H1 (cell line): ENCODE measurements at regions not wholly inside any gene's neighbourhood (a gene's known extent, or its start where the extent isn't known, plus 50 kb on each side); places are given as distances from the start of the nearest gene placed in this dataset.

ENCODE experiments used
- CTCF ChIA-PET: fragments of 300-600 bp; sonication (Branson Sonifier 250); formaldehyde crosslinking; loops from one replicate; lab custom pipeline; 2021; ENCODE audit not compliant: partially characterized antibody; lab: Charles Lee
- POLR2A ChIA-PET: fragments of 300-600 bp; sonication (Branson Sonifier 250); formaldehyde crosslinking; loops from one replicate; lab custom pipeline; 2021; ENCODE audit warnings: inconsistent platforms; ENCODE audit not compliant: partially characterized antibody; lab: Charles Lee
- DNase-seq, 2 experiments: peaks; one replicate each; pipeline versions ENCODE4 v3.0.0 to v3.0.0-alpha.2; 2010 to 2022; ENCODE audit warnings: low spot score in 2 of 2, low read depth in 1 of 2, mixed read lengths in 1 of 2
- FAIRE-seq: peaks from 2 replicates; lab custom pipeline; 2011; peaks lifted over from hg19 to GRCh38; lab: Jason Lieb, UNC
- H2AFZ ChIP-seq: 2 replicates; pipeline ENCODE4 v1.8.1; 2012; ENCODE audit warnings: low read length, inconsistent platforms
- H2AK5ac ChIP-seq: 2 replicates; pipeline ENCODE4 v1.6.1; 2013; ENCODE audit warnings: low read depth, low read length
- H2BK120ac ChIP-seq: replicated peaks from 2 replicates; pipeline ENCODE3; 2013; ENCODE audit warnings: low read depth, low read length, inconsistent platforms
- H2BK12ac ChIP-seq: 2 replicates; pipeline ENCODE4 v1.6.1; 2013; ENCODE audit warnings: low read depth, low read length
- H2BK15ac ChIP-seq: 2 replicates; pipeline ENCODE4 v1.6.1; 2013; ENCODE audit warnings: low read length
- H2BK20ac ChIP-seq: 2 replicates; pipeline ENCODE4 v1.6.1; 2013; ENCODE audit warnings: low read length
- H2BK5ac ChIP-seq: 2 replicates; pipeline ENCODE4 v1.6.1; 2013; ENCODE audit warnings: low read depth, low read length
- H3K14ac ChIP-seq: 2 replicates; pipeline ENCODE4 v1.6.1; 2013; ENCODE audit warnings: inconsistent platforms; ENCODE audit not compliant: insufficient read length
- H3K18ac ChIP-seq: 2 replicates; pipeline ENCODE4 v1.6.1; 2013; ENCODE audit warnings: low read length; ENCODE audit errors: extremely low read depth
- H3K23ac ChIP-seq: 2 replicates; pipeline ENCODE4 v1.6.1; 2013; ENCODE audit warnings: inconsistent platforms; ENCODE audit not compliant: insufficient read length
- H3K23me2 ChIP-seq: 2 replicates; pipeline ENCODE4 v1.6.1; 2013; ENCODE audit warnings: low read depth, low read length
- H3K27ac ChIP-seq: 2 replicates; pipeline ENCODE4 v1.6.1; 2011; ENCODE audit warnings: low read depth, low read length, inconsistent platforms
- H3K27me3 ChIP-seq, 4 experiments: replicated peaks in 1 of 4; 1 replicate in 1 of 4; 2 replicates in 3 of 4; pipeline versions ENCODE4 v1.6.1 to v1.8.1; 2011 to 2013; ENCODE audit warnings: low read length in 3 of 4, mild to moderate bottlenecking in 3 of 4, inconsistent platforms in 2 of 4, mixed read lengths in 2 of 4, moderate library complexity in 1 of 4; ENCODE audit not compliant: control insufficient read depth in 3 of 4, insufficient read depth in 3 of 4; ENCODE audit errors: extremely low read depth in 1 of 4
- H3K36me3 ChIP-seq, 4 experiments: 2 replicates each; pipeline versions ENCODE4 v1.6.1 to v1.8.1; 2011 to 2013; ENCODE audit warnings: mild to moderate bottlenecking in 4 of 4, low read length in 3 of 4, moderate library complexity in 2 of 4, control low read depth in 1 of 4, inconsistent platforms in 1 of 4; ENCODE audit not compliant: insufficient read depth in 4 of 4, control insufficient read depth in 2 of 4
- H3K4ac ChIP-seq: replicated peaks from 2 replicates; pipeline ENCODE3; 2013; ENCODE audit warnings: low read length, low read depth, mixed read lengths, inconsistent platforms; ENCODE audit not compliant: insufficient read length
- H3K4me1 ChIP-seq, 4 experiments: replicated peaks in 1 of 4; 1 replicate in 1 of 4; 2 replicates in 3 of 4; pipeline versions ENCODE4 v1.6.1 to v1.8.1; 2011 to 2013; ENCODE audit warnings: low read length in 3 of 4, inconsistent platforms in 2 of 4, mixed read lengths in 1 of 4; ENCODE audit not compliant: insufficient read depth in 4 of 4, control insufficient read depth in 3 of 4
- H3K4me2 ChIP-seq, 2 experiments: 2 replicates each; pipeline versions ENCODE4 v1.6.1 to v1.8.1; 2011 to 2013; ENCODE audit warnings: low read depth in 2 of 2, low read length in 2 of 2, control low read depth in 1 of 2, inconsistent platforms in 1 of 2, mild to moderate bottlenecking in 1 of 2; ENCODE audit not compliant: insufficient read depth in 1 of 2
- H3K4me3 ChIP-seq, 4 experiments: fragments of 200-600, 300-600 bp in 1 of 4; sonication (generic), shearing (Covaris generic), sonication (Bioruptor Twin) in 1 of 4; 2 replicates each; pipeline versions ENCODE4 v1.5.1 to v1.8.1; 2011 to 2016; ENCODE audit warnings: low read length in 4 of 4, low read depth in 3 of 4, control low read depth in 2 of 4, inconsistent platforms in 2 of 4, mild to moderate bottlenecking in 2 of 4, mixed read lengths in 1 of 4, moderate library complexity in 1 of 4; ENCODE audit not compliant: insufficient read depth in 2 of 4; ENCODE audit errors: extremely low read depth in 1 of 4
- H3K56ac ChIP-seq: replicated peaks from 2 replicates; pipeline ENCODE3; 2013; ENCODE audit warnings: low read depth, mild to moderate bottlenecking, mixed read lengths, low read length, inconsistent platforms; ENCODE audit not compliant: insufficient read length
- H3K79me1 ChIP-seq: 2 replicates; pipeline ENCODE4 v1.6.1; 2013; ENCODE audit warnings: low read depth, low read length, control low read depth
- H3K79me2 ChIP-seq, 2 experiments: 2 replicates each; pipeline versions ENCODE4 v1.6.1 to v1.8.1; 2012 to 2013; ENCODE audit warnings: low read length in 2 of 2, mild to moderate bottlenecking in 2 of 2, inconsistent platforms in 1 of 2; ENCODE audit not compliant: insufficient read depth in 2 of 2, control insufficient read depth in 1 of 2
- H3K9ac ChIP-seq, 4 experiments: replicated peaks in 1 of 4; 1 replicate in 1 of 4; 2 replicates in 3 of 4; pipeline versions ENCODE4 v1.6.1 to v1.8.1; 2011 to 2013; ENCODE audit warnings: low read depth in 3 of 4, low read length in 3 of 4, control low read depth in 2 of 4, mild to moderate bottlenecking in 2 of 4, moderate library complexity in 2 of 4, inconsistent platforms in 1 of 4; ENCODE audit errors: extremely low read depth in 1 of 4
- H3K9me3 ChIP-seq, 2 experiments: 2 replicates each; pipeline versions ENCODE4 v1.6.1 to v1.8.1; 2012 to 2013; ENCODE audit warnings: mild to moderate bottlenecking in 2 of 2, moderate library complexity in 2 of 2, control low read depth in 1 of 2, inconsistent platforms in 1 of 2, low read depth in 1 of 2, low read length in 1 of 2, mixed read lengths in 1 of 2; ENCODE audit not compliant: insufficient read depth in 2 of 2
- H4K20me1 ChIP-seq, 2 experiments: replicated peaks in 1 of 2; 2 replicates each; pipeline versions ENCODE3 to v1.8.1; 2011 to 2013; ENCODE audit warnings: inconsistent platforms in 2 of 2, low read length in 2 of 2, mild to moderate bottlenecking in 1 of 2; ENCODE audit not compliant: insufficient read depth in 2 of 2, control insufficient read depth in 1 of 2
- H4K5ac ChIP-seq: 2 replicates; pipeline ENCODE4 v1.6.1; 2013; ENCODE audit warnings: low read length, low read depth, mixed read lengths, inconsistent platforms; ENCODE audit not compliant: insufficient read length
- H4K8ac ChIP-seq: 2 replicates; pipeline ENCODE4 v1.8.0; 2013; ENCODE audit warnings: mild to moderate bottlenecking, moderate library complexity, low read length, inconsistent platforms; ENCODE audit not compliant: insufficient read depth; ENCODE audit errors: extremely low read depth
- H4K91ac ChIP-seq: replicated peaks from 2 replicates; pipeline ENCODE3; 2013; ENCODE audit warnings: low read length, mixed read lengths, inconsistent platforms; ENCODE audit not compliant: insufficient read length
- CBX5 ChIP-seq: fragments of 300-800, 300-1000 bp; sonication (generic); IDR thresholded peaks from 2 replicates; pipeline ENCODE4 v1.7.1; 2016; ENCODE audit warnings: antibody characterized with exemption, low read length, low read depth
- CEBPB ChIP-seq: IDR thresholded peaks from 2 replicates; pipeline ENCODE4 v1.6.1; 2012; ENCODE audit warnings: low read depth, low read length
- EGR1 ChIP-seq: IDR thresholded peaks from 2 replicates; pipeline ENCODE4 v1.6.1; 2011; ENCODE audit warnings: low read depth, low read length, borderline replicate concordance
- FOSL1 ChIP-seq: IDR thresholded peaks from 2 replicates; pipeline ENCODE4 v1.6.1; 2011; ENCODE audit warnings: mild to moderate bottlenecking, low read depth, low read length, moderate library complexity; ENCODE audit not compliant: insufficient read depth
- GABPA ChIP-seq: IDR thresholded peaks from 2 replicates; pipeline ENCODE4 v1.6.1; 2011; ENCODE audit warnings: mild to moderate bottlenecking, low read length, moderate library complexity, borderline replicate concordance; ENCODE audit not compliant: insufficient read depth
- GTF2F1 ChIP-seq: IDR thresholded peaks from 2 replicates; pipeline ENCODE4 v1.6.1; 2012; ENCODE audit warnings: low read depth, low read length, improper control_type of control experiment, borderline replicate concordance
- JUN ChIP-seq: IDR thresholded peaks from 2 replicates; pipeline ENCODE4 v1.6.1; 2011; ENCODE audit warnings: low read depth, mild to moderate bottlenecking, improper control_type of control experiment, low read length
- KDM4A ChIP-seq: IDR thresholded peaks from one replicate; pipeline ENCODE4 v1.7.1; 2012; ENCODE audit warnings: low read depth, mild to moderate bottlenecking, moderate library complexity, low read length, inconsistent platforms; ENCODE audit not compliant: severe bottlenecking
- PHF8 ChIP-seq: fragments of 200-600 bp; sonication (generic); conservative IDR thresholded peaks from 2 replicates; pipeline ENCODE4 v1.7.1; 2012; ENCODE audit warnings: low read depth, mild to moderate bottlenecking, inconsistent platforms, low read length, moderate library complexity
- RFX5 ChIP-seq: IDR thresholded peaks from 2 replicates; pipeline ENCODE4 v1.6.1; 2011; ENCODE audit warnings: low read depth, low read length, improper control_type of control experiment, borderline replicate concordance
- RNF2 ChIP-seq: fragments of 200-900, 300-1000 bp; sonication (generic); IDR thresholded peaks from 2 replicates; pipeline ENCODE4 v1.7.1; 2016; ENCODE audit warnings: borderline replicate concordance, low read depth, mild to moderate bottlenecking, antibody characterized with exemption, low read length; ENCODE audit not compliant: poor library complexity, severe bottlenecking; ENCODE audit errors: missing control alignments
- SIRT6 ChIP-seq: IDR thresholded peaks from one replicate; pipeline ENCODE4 v1.7.1; 2012; ENCODE audit warnings: low read length, inconsistent platforms
- TAF1 ChIP-seq: IDR thresholded peaks from 2 replicates; pipeline ENCODE4 v1.6.1; 2011; ENCODE audit warnings: mild to moderate bottlenecking, low read depth, low read length
- YY1 ChIP-seq: IDR thresholded peaks from 2 replicates; pipeline ENCODE4 v1.6.1; 2011; ENCODE audit warnings: low read depth, mild to moderate bottlenecking, low read length
- ZNF274 ChIP-seq: IDR thresholded peaks from 2 replicates; pipeline ENCODE4 v1.7.0; 2012; ENCODE audit warnings: low read length, borderline replicate concordance; ENCODE audit errors: extremely low read depth
- WGBS, 2 experiments: shearing (Covaris generic) in 1 of 2; methylation state at CpG; one replicate each; pipeline versions ENCODE4 v1.1.6 to v1.1.7; 2013 to 2015; ENCODE audit warnings: low lambda C conversion rate in 2 of 2, mixed read lengths in 2 of 2, inconsistent platforms in 1 of 2, low coverage in 1 of 2, missing lambda C conversion rate in 1 of 2; ENCODE audit not compliant: insufficient replicate concordance in 2 of 2, insufficient coverage in 1 of 2, insufficient read length in 1 of 2; ENCODE audit errors: extremely low coverage in 1 of 2, missing lambda C conversion rate in 1 of 2; 5-methylcytosine and 5-hydroxymethylcytosine counted together

- Histone ChIP-seq H4K20me1 (no peaks in the 10 kb centered on the region), H3K14ac (no peak overlapping the region), H3K23ac (no peak overlapping the region), H3K4me1 (no peaks in the 10 kb centered on the region), H4K5ac (no peak overlapping the region), H2BK5ac (no peak overlapping the region), H3K9ac (no peak overlapping the region), H3K36me3 (no peaks in the 10 kb centered on the region), H3K4me2 (no peak overlapping the region), H2BK20ac (no peak overlapping the region), H3K18ac (no peak overlapping the region), H2BK12ac (no peak overlapping the region), H3K27me3 (no peaks in the 10 kb centered on the region), H3K23me2 (no peaks in the 10 kb centered on the region), H3K79me2 (no peaks in the 10 kb centered on the region), H4K91ac (no peak overlapping the region), H3K9me3 (no peaks in the 10 kb centered on the region), H2BK15ac (no peak overlapping the region), H3K4ac (no peak overlapping the region), H3K27ac (no peak overlapping the region), H2AFZ (no peak overlapping the region), H3K4me3 (no peak overlapping the region), H3K56ac (no peak overlapping the region), H2BK120ac (no peak overlapping the region), H4K8ac (no peak overlapping the region), H2AK5ac (no peak overlapping the region), H3K79me1 (no peaks in the 10 kb centered on the region)
- no peak for DNase-seq
- ChIA-PET CTCF (interaction anchor here (1.3 to 1.6 kb wide), 4 partner anchors 9 to 656 kb away, joined by 4 to 5 read pairs (median 4); no protein-coding TSS in a partner anchor), POLR2A (interaction anchor here (3.0 kb wide), 1 partner anchor 51 kb away, joined by 12 read pairs; the partner anchor contains the start of gene IFRD1)
- no peak for FAIRE-seq
- 88% methylated on average over 1 of the region's 1 CpG; no CpG with 5 or more reads in 1 of the 2 experiments for WGBS, 2 experiments
- TF ChIP-seq ZNF274 = no peak
- TF ChIP-seq CBX5 = no peak
- no peak for TF ChIP-seq JUN
- TF ChIP-seq KDM4A = no peak
- TF ChIP-seq TAF1 = no peak
- no peak for TF ChIP-seq CEBPB
- TF ChIP-seq FOSL1 = no peak
- no peak for TF ChIP-seq PHF8
- no peak for TF ChIP-seq EGR1
- TF ChIP-seq GTF2F1 = no peak
- no peak for TF ChIP-seq SIRT6
- TF ChIP-seq RFX5 = no peak
- TF ChIP-seq RNF2 = no peak
- no peak for TF ChIP-seq GABPA
- no peak for TF ChIP-seq YY1
These were observed 50.8 kb upstream of the IFRD1 start for GRCh38 chr7:112399501-112399900.
